ENCODE measurements at regions not wholly inside any gene's neighbourhood (a gene's known extent, or its start where the extent isn't known, plus 50 kb on each side); places are given as distances from the start of the nearest gene placed in this dataset.

- H3K4me3 ChIP-seq (ENCODE audit: low read depth, low read length): no peak overlapping the region
- no peak for DNase-seq (ENCODE audit: low read depth)
- TF ChIP-seq POLR2A (IDR thresholded peaks at IDR 0.05; ENCODE audit: extremely low read depth, insufficient read length) (no peak), MYC (IDR thresholded peaks at IDR 0.05; ENCODE audit: low read depth, low read length) (no peak), MAX (IDR thresholded peaks at IDR 0.05; ENCODE audit: low read depth, low read length) (no peak), CTCF (IDR thresholded peaks at IDR 0.05; ENCODE audit: low read depth, low read length) (no peak)
These were observed 561.1 kb downstream of the EFNB2 start for GRCh38 chr13:105974380-105974779.

GRCh38 chr13:105972811-105973590 is 562.5 kb downstream of the EFNB2 start:
- TF ChIP-seq POLR2A (IDR thresholded peaks at IDR 0.05; ENCODE audit: extremely low read depth, insufficient read length): no peak
- no peak for TF ChIP-seq MYC (IDR thresholded peaks at IDR 0.05; ENCODE audit: low read depth, low read length)
- no peak for TF ChIP-seq CTCF (IDR thresholded peaks at IDR 0.05; ENCODE audit: low read depth, low read length)
- TF ChIP-seq MAX (IDR thresholded peaks at IDR 0.05; ENCODE audit: low read depth, low read length): no peak
- no peak overlapping the region for H3K4me3 ChIP-seq (ENCODE audit: low read depth, low read length)
- no peak for DNase-seq (ENCODE audit: low read depth)

- no peak for TF ChIP-seq MYC (IDR thresholded peaks at IDR 0.05; ENCODE audit: low read depth, low read length)
- no peak for TF ChIP-seq POLR2A (IDR thresholded peaks at IDR 0.05; ENCODE audit: extremely low read depth, insufficient read length)
- TF ChIP-seq MAX (IDR thresholded peaks at IDR 0.05; ENCODE audit: low read depth, low read length): no peak
- no peak for TF ChIP-seq CTCF (IDR thresholded peaks at IDR 0.05; ENCODE audit: low read depth, low read length)
- H3K4me3 ChIP-seq (ENCODE audit: low read depth, low read length): no peak overlapping the region
- DNase-seq (ENCODE audit: low read depth): no peak
These were observed 563.1 kb downstream of the EFNB2 start for GRCh38 chr13:105972306-105972721.

GRCh38 chr13:105971738-105972137 is 563.7 kb downstream of the EFNB2 start:
- no peak overlapping the region for H3K4me3 ChIP-seq (ENCODE audit: low read depth, low read length)
- TF ChIP-seq MAX (IDR thresholded peaks at IDR 0.05; ENCODE audit: low read depth, low read length): no peak
- TF ChIP-seq POLR2A (IDR thresholded peaks at IDR 0.05; ENCODE audit: extremely low read depth, insufficient read length): no peak
- TF ChIP-seq MYC (IDR thresholded peaks at IDR 0.05; ENCODE audit: low read depth, low read length): no peak
- no peak for TF ChIP-seq CTCF (IDR thresholded peaks at IDR 0.05; ENCODE audit: low read depth, low read length)
- DNase-seq (ENCODE audit: low read depth): no peak

GRCh38 chr13:105971312-105971711 is 564.1 kb downstream of the EFNB2 start:
- TF ChIP-seq MAX (IDR thresholded peaks at IDR 0.05; ENCODE audit: low read depth, low read length) (no peak), CTCF (IDR thresholded peaks at IDR 0.05; ENCODE audit: low read depth, low read length) (no peak), MYC (IDR thresholded peaks at IDR 0.05; ENCODE audit: low read depth, low read length) (no peak), POLR2A (IDR thresholded peaks at IDR 0.05; ENCODE audit: extremely low read depth, insufficient read length) (no peak)
- no peak overlapping the region for H3K4me3 ChIP-seq (ENCODE audit: low read depth, low read length)
- no peak for DNase-seq (ENCODE audit: low read depth)

All from NB4 (cell line).